ENCODE measurements at regions not wholly inside any gene's neighbourhood (a gene's known extent, or its start where the extent isn't known, plus 50 kb on each side); places are given as distances from the start of the nearest gene placed in this dataset.

- H3K4me1 Mint-ChIP-seq (ENCODE audit: low read depth) = peaks cover 5% of the 10 kb centered on the region
- H3K9me3 Mint-ChIP-seq (ENCODE audit: low read depth) = no peaks in the 10 kb centered on the region
- DNase-seq (ENCODE audit: low spot score, unreplicated experiment) = no peak
- no peaks in the 10 kb centered on the region for H3K27me3 Mint-ChIP-seq
- no peaks in the 10 kb centered on the region for H3K36me3 Mint-ChIP-seq (ENCODE audit: insufficient read depth)
- H3K27ac Mint-ChIP-seq = no peak overlapping the region
- TF ChIP-seq CTCF (IDR thresholded peaks at IDR 0.05; ENCODE audit: unreplicated experiment) = no peak
- H3K4me3 Mint-ChIP-seq (ENCODE audit: low read depth) = no peak overlapping the region
These were observed 648.3 kb upstream of the ATXN8OS start for GRCh38 chr13:69459346-69459745.

DNA sequence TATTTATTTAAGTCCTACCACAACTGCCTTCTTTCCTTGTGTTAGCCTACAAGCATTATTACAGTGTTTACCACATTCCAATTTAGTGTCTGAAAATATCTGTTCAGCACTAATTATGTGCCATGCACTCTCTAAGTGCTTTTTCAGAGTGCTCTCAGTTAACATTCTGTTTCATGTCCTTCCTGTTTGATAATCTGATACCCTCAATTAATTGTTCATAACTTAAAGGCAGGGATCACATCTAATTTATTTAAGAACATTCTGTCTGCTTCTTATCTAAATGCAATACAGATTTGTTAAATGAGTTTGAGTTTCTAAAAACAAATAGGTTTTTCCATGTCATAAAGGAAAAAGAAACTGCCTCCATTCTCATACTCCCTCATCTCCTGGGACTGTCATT lies 649.6 kb upstream of the ATXN8OS start:
- DNase-seq (ENCODE audit: low spot score, unreplicated experiment) = no peak
- H3K36me3 Mint-ChIP-seq (ENCODE audit: insufficient read depth) = no peaks in the 10 kb centered on the region
- no peaks in the 10 kb centered on the region for H3K27me3 Mint-ChIP-seq
- TF ChIP-seq CTCF (IDR thresholded peaks at IDR 0.05; ENCODE audit: unreplicated experiment) = no peak
- H3K4me1 Mint-ChIP-seq (ENCODE audit: low read depth) = peaks cover 5% of the 10 kb centered on the region
- H3K4me3 Mint-ChIP-seq (ENCODE audit: low read depth) = no peak overlapping the region
- H3K27ac Mint-ChIP-seq = no peak overlapping the region
- H3K9me3 Mint-ChIP-seq (ENCODE audit: low read depth) = no peaks in the 10 kb centered on the region

DNA sequence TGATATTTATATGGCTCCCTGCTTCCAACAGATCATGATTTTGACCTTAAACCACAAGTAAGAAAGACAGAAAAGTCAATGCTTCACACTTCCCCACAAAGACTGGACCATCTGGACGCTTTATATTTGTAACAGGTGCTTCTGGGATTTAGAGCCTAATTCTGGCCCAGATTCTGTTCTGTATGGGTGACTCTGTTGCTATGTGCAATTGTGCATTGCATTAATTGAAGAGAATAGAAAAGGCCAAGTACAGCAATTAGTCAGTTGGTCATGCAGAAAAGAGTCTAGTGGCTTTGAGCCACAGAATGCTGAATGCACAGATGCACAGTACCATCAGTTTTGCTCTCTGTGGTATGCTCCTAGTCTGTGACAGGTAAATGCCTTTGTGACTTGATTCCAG lies 657.4 kb upstream of the ATXN8OS start:
- H3K27ac Mint-ChIP-seq = no peak overlapping the region
- H3K9me3 Mint-ChIP-seq (ENCODE audit: low read depth) = no peaks in the 10 kb centered on the region
- no peaks in the 10 kb centered on the region for H3K27me3 Mint-ChIP-seq
- H3K36me3 Mint-ChIP-seq (ENCODE audit: insufficient read depth) = no peaks in the 10 kb centered on the region
- peaks cover 3% of the 10 kb centered on the region for H3K4me1 Mint-ChIP-seq (ENCODE audit: low read depth)
- TF ChIP-seq CTCF (IDR thresholded peaks at IDR 0.05; ENCODE audit: unreplicated experiment) = no peak
- DNase-seq (ENCODE audit: low spot score, unreplicated experiment) = no peak
- no peak overlapping the region for H3K4me3 Mint-ChIP-seq (ENCODE audit: low read depth)

- no peak for DNase-seq (ENCODE audit: low spot score, unreplicated experiment)
- no peak for TF ChIP-seq CTCF (IDR thresholded peaks at IDR 0.05; ENCODE audit: unreplicated experiment)
- peaks cover 12% of the 10 kb centered on the region for H3K4me1 Mint-ChIP-seq (ENCODE audit: low read depth)
- H3K9me3 Mint-ChIP-seq (ENCODE audit: low read depth) = peaks cover 46% of the 10 kb centered on the region
- no peak overlapping the region for H3K27ac Mint-ChIP-seq
- H3K4me3 Mint-ChIP-seq (ENCODE audit: low read depth) = no peak overlapping the region
- no peaks in the 10 kb centered on the region for H3K36me3 Mint-ChIP-seq (ENCODE audit: insufficient read depth)
- no peaks in the 10 kb centered on the region for H3K27me3 Mint-ChIP-seq
These were observed 682.4 kb upstream of the ATXN8OS start for GRCh38 chr13:69425235-69425634.

GRCh38 chr13:69423844-69424243 lies 683.8 kb upstream of the ATXN8OS start:
- Mint-ChIP-seq H3K36me3 (ENCODE audit: insufficient read depth) (no peaks in the 10 kb centered on the region), H3K27me3 (no peaks in the 10 kb centered on the region), H3K4me3 (ENCODE audit: low read depth) (no peak overlapping the region), H3K4me1 (ENCODE audit: low read depth) (peaks cover 12% of the 10 kb centered on the region), H3K9me3 (ENCODE audit: low read depth) (peaks cover 41% of the 10 kb centered on the region), H3K27ac (no peak overlapping the region)
- TF ChIP-seq CTCF (IDR thresholded peaks at IDR 0.05; ENCODE audit: unreplicated experiment) = no peak
- no peak for DNase-seq (ENCODE audit: low spot score, unreplicated experiment)

Data from progenitor cell of endocrine pancreas (in vitro differentiated cells).